SK-N-SH (cell line): ENCODE measurements at regions not wholly inside any gene's neighbourhood (a gene's known extent, or its start where the extent isn't known, plus 50 kb on each side); places are given as distances from the start of the nearest gene placed in this dataset.

Experiments
- CTCF ChIA-PET: fragments of 300-600, 350-600 bp; formaldehyde crosslinking; extraction: SDS; loops from one replicate; lab custom pipeline; 2021; lab: Yijun Ruan, JAX
- POLR2A ChIA-PET: fragments of 350-600 bp; sonication (Branson Sonifier 250); formaldehyde crosslinking; extraction: SDS; loops from one replicate; lab custom pipeline; 2020; ENCODE audit warnings: antibody characterized with exemption, inconsistent platforms; lab: Yijun Ruan, JAX
- DNase-seq: peaks from one replicate; pipeline ENCODE4 v3.0.0; 2012
- H2AFZ ChIP-seq: fragments of 200-600 bp; sonication (generic); 2 replicates; pipeline ENCODE4 v1.8.1; 2016; ENCODE audit warnings: antibody characterized with exemption, mild to moderate bottlenecking, low read depth
- H3F3A ChIP-seq: fragments of 200-600 bp; sonication (generic); replicated peaks from 2 replicates; pipeline ENCODE3; 2016; ENCODE audit warnings: antibody characterized with exemption, mild to moderate bottlenecking; ENCODE audit not compliant: insufficient read depth
- H3K27ac ChIP-seq, 2 experiments: fragments of 200-500 bp in 1 of 2; fragments of 200-600 bp in 1 of 2; sonication (Bioruptor generic) in 1 of 2; sonication (generic), shearing (Covaris generic) in 1 of 2; 2 replicates each; pipeline versions ENCODE4 v1.5.1 to v1.6.1; 2014 to 2016; ENCODE audit warnings: low read depth in 2 of 2, inconsistent platforms in 1 of 2, low read length in 1 of 2, mild to moderate bottlenecking in 1 of 2, mixed read lengths in 1 of 2
- H3K27me3 ChIP-seq: fragments of 200-600 bp; sonication (generic), shearing (Covaris generic); 2 replicates; pipeline ENCODE4 v1.6.1; 2016; ENCODE audit warnings: mixed run types; ENCODE audit not compliant: insufficient read depth
- H3K36me3 ChIP-seq, 2 experiments: fragments of 200-500 bp in 1 of 2; fragments of 200-600 bp in 1 of 2; sonication (Bioruptor generic) in 1 of 2; sonication (generic) in 1 of 2; replicated peaks in 1 of 2; 2 replicates each; pipeline versions ENCODE3 to v1.5.1; 2014 to 2016; ENCODE audit warnings: low read length in 1 of 2, mild to moderate bottlenecking in 1 of 2; ENCODE audit not compliant: insufficient read depth in 2 of 2, control insufficient read depth in 1 of 2
- H3K4me1 ChIP-seq, 2 experiments: fragments of 200-500 bp in 1 of 2; fragments of 200-600 bp in 1 of 2; sonication (Bioruptor generic) in 1 of 2; sonication (generic), shearing (Covaris generic) in 1 of 2; 2 replicates each; pipeline versions ENCODE4 v1.5.1 to v1.6.1; 2014 to 2016; ENCODE audit warnings: low read depth in 1 of 2, low read length in 1 of 2, mixed run types in 1 of 2; ENCODE audit not compliant: insufficient read depth in 2 of 2, control insufficient read depth in 1 of 2
- H3K4me2 ChIP-seq: fragments of 200-600 bp; sonication (generic), shearing (Covaris generic); 2 replicates; pipeline ENCODE4 v1.6.1; 2017; ENCODE audit warnings: mixed run types
- H3K4me3 ChIP-seq, 2 experiments: fragments of 200-500 bp in 1 of 2; fragments of 200-600 bp in 1 of 2; sonication (Bioruptor generic) in 1 of 2; sonication (generic), shearing (Covaris generic) in 1 of 2; 2 replicates each; pipeline versions ENCODE4 v1.5.1 to v1.8.1; 2014 to 2016; ENCODE audit warnings: low read depth in 2 of 2, inconsistent platforms in 1 of 2, low read length in 1 of 2, mild to moderate bottlenecking in 1 of 2, mixed read lengths in 1 of 2, moderate library complexity in 1 of 2
- H3K79me2 ChIP-seq: fragments of 200-600 bp; sonication (generic); 2 replicates; pipeline ENCODE4 v1.8.1; 2017; ENCODE audit warnings: mild to moderate bottlenecking; ENCODE audit not compliant: insufficient read depth
- H3K9ac ChIP-seq: fragments of 200-600 bp; sonication (generic); 2 replicates; pipeline ENCODE4 v1.6.1; 2017; ENCODE audit warnings: mixed run types
- H3K9me2 ChIP-seq: fragments of 200-600 bp; sonication (generic); 2 replicates; pipeline ENCODE4 v1.6.1; 2017; ENCODE audit warnings: mixed run types
- H3K9me3 ChIP-seq: fragments of 200-600 bp; sonication (generic); 2 replicates; pipeline ENCODE4 v1.6.1; 2017; ENCODE audit warnings: mixed run types, mild to moderate bottlenecking, moderate library complexity
- H4K20me1 ChIP-seq: fragments of 200-600 bp; sonication (generic); 2 replicates; pipeline ENCODE4 v1.6.1; 2017; ENCODE audit warnings: mild to moderate bottlenecking, mixed run types; ENCODE audit not compliant: insufficient read depth
- ELF1 ChIP-seq: IDR thresholded peaks from 2 replicates; pipeline ENCODE4 v1.4.0; 2012
- EP300 ChIP-seq, 2 experiments: IDR thresholded peaks; 2 replicates each; pipeline versions ENCODE4 v1.4.0 to v1.6.1; 2012; ENCODE audit warnings: borderline replicate concordance in 1 of 2, low read depth in 1 of 2, low read length in 1 of 2
- EZH2phosphoT487 ChIP-seq: fragments of 200-600 bp; sonication (generic); IDR thresholded peaks from 2 replicates; pipeline ENCODE4 v1.6.1; 2017; ENCODE audit warnings: low read depth, mixed run types, mild to moderate bottlenecking, antibody characterized with exemption, moderate library complexity, borderline replicate concordance
- FOXJ3 ChIP-seq: sonication (generic); formaldehyde crosslinking; IDR thresholded peaks from 2 replicates; pipeline ENCODE4 v1.5.1; 2020; ENCODE audit warnings: mild to moderate bottlenecking, missing genetic modification reagents
- FOXM1 ChIP-seq: IDR thresholded peaks from 2 replicates; pipeline ENCODE4 v1.4.0; 2012; ENCODE audit warnings: low read depth, mild to moderate bottlenecking
- IRF3 ChIP-seq: fragments of 150-350 bp; IDR thresholded peaks from 2 replicates; pipeline ENCODE4 v1.6.1; 2016; ENCODE audit warnings: mild to moderate bottlenecking, low read depth, low read length
- JUND ChIP-seq: IDR thresholded peaks from 2 replicates; pipeline ENCODE4 v1.4.0; 2012
- MAX ChIP-seq: IDR thresholded peaks from 2 replicates; pipeline ENCODE4 v1.4.0; 2012; ENCODE audit warnings: low read depth
- MEF2A ChIP-seq: IDR thresholded peaks from 2 replicates; pipeline ENCODE4 v1.4.0; 2012; ENCODE audit warnings: low read depth, borderline replicate concordance
- RAD21 ChIP-seq: IDR thresholded peaks from 2 replicates; pipeline ENCODE4 v1.6.1; 2012; ENCODE audit warnings: mild to moderate bottlenecking, low read length
- RXRA ChIP-seq: IDR thresholded peaks from 2 replicates; pipeline ENCODE4 v1.4.0; 2012; ENCODE audit warnings: low read depth, mild to moderate bottlenecking, borderline replicate concordance
- SIN3A ChIP-seq: IDR thresholded peaks from 2 replicates; pipeline ENCODE4 v1.6.1; 2012; ENCODE audit warnings: low read depth, mild to moderate bottlenecking, low read length, moderate library complexity, borderline replicate concordance
- SMC3 ChIP-seq: IDR thresholded peaks from 2 replicates; pipeline ENCODE4 v1.6.1; 2012; ENCODE audit warnings: low read depth, low read length, improper control_type of control experiment
- TEAD4 ChIP-seq: IDR thresholded peaks from 2 replicates; pipeline ENCODE4 v1.4.0; 2012; ENCODE audit warnings: mild to moderate bottlenecking, borderline replicate concordance; ENCODE audit not compliant: insufficient read depth
- YY1 ChIP-seq: IDR thresholded peaks from 2 replicates; pipeline ENCODE4 v1.4.0; 2012; ENCODE audit warnings: low read depth, mild to moderate bottlenecking
- WGBS: methylation state at CpG from one replicate; pipeline ENCODE4 v1.1.6; 2017; ENCODE audit warnings: low lambda C conversion rate; 5-methylcytosine and 5-hydroxymethylcytosine counted together
- TF ChIP-seq, protein P1 (sequence below): fragments of 150-350 bp; IDR thresholded peaks from 2 replicates; pipeline ENCODE4 v1.6.1; 2017; ENCODE audit warnings: antibody characterized with exemption, low read length, low read depth, borderline replicate concordance
- TF ChIP-seq, protein P2 (sequence below): IDR thresholded peaks from 2 replicates; pipeline ENCODE4 v1.4.0; 2012; ENCODE audit warnings: low read depth, borderline replicate concordance

DNA sequence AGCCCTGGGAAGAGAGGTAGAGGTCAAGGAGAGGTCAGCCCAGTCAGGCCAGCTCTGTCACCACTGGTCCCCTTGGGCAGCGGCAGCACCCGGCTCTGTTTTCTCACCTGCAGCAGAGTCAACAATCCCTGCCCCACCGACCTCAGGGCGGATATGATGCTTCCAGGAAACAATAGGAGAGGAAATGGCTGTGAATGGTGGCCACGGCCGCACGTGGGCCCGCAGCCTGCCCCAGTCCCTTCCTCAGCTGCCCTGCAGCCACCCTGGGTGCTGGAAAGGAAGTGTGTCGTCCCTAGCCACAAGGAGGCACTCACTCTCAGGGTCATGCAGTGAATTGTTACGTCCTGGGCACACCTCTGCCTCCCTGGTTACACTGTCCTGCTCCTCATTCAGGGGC is 92.5 kb upstream of the ENPP6 start:
- no peaks in the 10 kb centered on the region for H3K79me2 ChIP-seq
- POLR2A ChIA-PET: no interaction called here
- no peaks in the 10 kb centered on the region for H4K20me1 ChIP-seq
- no peak for DNase-seq
- H3K27ac ChIP-seq: no peak overlapping the region
- H3K27me3 ChIP-seq: no peaks in the 10 kb centered on the region
- CTCF ChIA-PET: interaction anchor here (1.1 kb wide), 1 partner anchor 45 kb away, joined by 3 read pairs; no protein-coding TSS in a partner anchor
- H3K4me2 ChIP-seq: no peak overlapping the region
- no peak overlapping the region for H3K4me3 ChIP-seq
- H3K4me1 ChIP-seq: no peaks in the 10 kb centered on the region
- WGBS: 100% methylated on average over 3 of the region's 10 CpGs
- H3K9me2 ChIP-seq: no peaks in the 10 kb centered on the region
- no peaks in the 10 kb centered on the region for H3F3A ChIP-seq
- H3K9me3 ChIP-seq: no peaks in the 10 kb centered on the region
- no peak overlapping the region for H2AFZ ChIP-seq
- TF ChIP-seq TEAD4 (no peak), SIN3A (no peak), RAD21 (no peak), ELF1 (no peak), SMC3 (no peak), MAX (no peak), FOXJ3 (no peak), JUND (no peak), RXRA (no peak), YY1 (no peak), EZH2phosphoT487 (no peak), FOXM1 (no peak), IRF3 (no peak), EP300 (IDR thresholded peaks at IDR 0.05; ENCODE audit: borderline replicate concordance in 1 of 2, low read depth in 1 of 2, low read length in 1 of 2) (no peak), MEF2A (no peak)
- TF ChIP-seq, protein P1, sequence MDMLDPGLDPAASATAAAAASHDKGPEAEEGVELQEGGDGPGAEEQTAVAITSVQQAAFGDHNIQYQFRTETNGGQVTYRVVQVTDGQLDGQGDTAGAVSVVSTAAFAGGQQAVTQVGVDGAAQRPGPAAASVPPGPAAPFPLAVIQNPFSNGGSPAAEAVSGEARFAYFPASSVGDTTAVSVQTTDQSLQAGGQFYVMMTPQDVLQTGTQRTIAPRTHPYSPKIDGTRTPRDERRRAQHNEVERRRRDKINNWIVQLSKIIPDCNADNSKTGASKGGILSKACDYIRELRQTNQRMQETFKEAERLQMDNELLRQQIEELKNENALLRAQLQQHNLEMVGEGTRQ: no peak
- TF ChIP-seq, protein P2, sequence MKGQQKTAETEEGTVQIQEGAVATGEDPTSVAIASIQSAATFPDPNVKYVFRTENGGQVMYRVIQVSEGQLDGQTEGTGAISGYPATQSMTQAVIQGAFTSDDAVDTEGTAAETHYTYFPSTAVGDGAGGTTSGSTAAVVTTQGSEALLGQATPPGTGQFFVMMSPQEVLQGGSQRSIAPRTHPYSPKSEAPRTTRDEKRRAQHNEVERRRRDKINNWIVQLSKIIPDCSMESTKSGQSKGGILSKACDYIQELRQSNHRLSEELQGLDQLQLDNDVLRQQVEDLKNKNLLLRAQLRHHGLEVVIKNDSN: no peak
- H3K36me3 ChIP-seq: no peaks in the 10 kb centered on the region
- no peak overlapping the region for H3K9ac ChIP-seq
